Nucleus accumbens (tissue), 56 donors: ENCODE measurements at regions not wholly inside any gene's neighbourhood (a gene's known extent, or its start where the extent isn't known, plus 50 kb on each side); places are given as distances from the start of the nearest gene placed in this dataset.
"Not testable (repeated sequence)": the region's sequence is repeated elsewhere in the genome, so short reads cannot be mapped to it uniquely, and the experiment has no call there.

Source experiments
- DNase-seq, 56 donors: peaks; one replicate each; lab custom pipeline; 2025; lab: John Stamatoyannopoulos, UW

- DNase-seq, result not testable (repeated sequence)
Measured at GRCh38 chr7:149930374-149931068, 56.8 kb downstream of the ATP6V0E2 start.

GRCh38 chr7:149933776-149934175 is 60.0 kb downstream of the ATP6V0E2 start:
- not testable (repeated sequence) for DNase-seq

GRCh38 chr7:149947346-149947745 is 73.6 kb downstream of the ATP6V0E2 start:
- DNase-seq, result not testable (repeated sequence)

- DNase-seq, result not testable (repeated sequence)
Measured at GRCh38 chr7:149948444-149948843, 74.7 kb downstream of the ATP6V0E2 start.

- DNase-seq, result not testable (repeated sequence)
Measured at GRCh38 chr7:149949863-149950577, 76.3 kb downstream of the ATP6V0E2 start.

GRCh38 chr7:149950578-149950924 is 76.8 kb downstream of the ATP6V0E2 start:
- DNase-seq, result not testable (repeated sequence)

- DNase-seq, result not testable (repeated sequence)
Measured at GRCh38 chr7:149951579-149951978, 77.8 kb downstream of the ATP6V0E2 start.

GRCh38 chr7:149958880-149959279 is 85.1 kb downstream of the ATP6V0E2 start:
- DNase-seq, result not testable (repeated sequence)

GRCh38 chr7:149960863-149961262 is 87.1 kb downstream of the ATP6V0E2 start:
- not testable (repeated sequence) for DNase-seq

- not testable (repeated sequence) for DNase-seq
Measured at GRCh38 chr7:149961878-149962277, 88.1 kb downstream of the ATP6V0E2 start.

GRCh38 chr7:149962685-149963319 is 89.0 kb downstream of the ATP6V0E2 start:
- peak in 5 of 56 donors; percentile 4 to 18 (median 5) for DNase-seq

GRCh38 chr7:149963985-149964384 is 90.2 kb downstream of the ATP6V0E2 start:
- not testable (repeated sequence) for DNase-seq

GRCh38 chr7:149966444-149966843 is 92.7 kb downstream of the ATP6V0E2 start:
- not testable (repeated sequence) for DNase-seq

- DNase-seq, result not testable (repeated sequence)
Measured at GRCh38 chr7:149972977-149973376, 99.2 kb downstream of the ATP6V0E2 start.

- DNase-seq, result not testable (repeated sequence)
Measured at GRCh38 chr7:149973681-149974080, 99.9 kb downstream of the ATP6V0E2 start.

GRCh38 chr7:149975608-149976007 is 101.8 kb downstream of the ATP6V0E2 start:
- not testable (repeated sequence) for DNase-seq

GRCh38 chr7:149978537-149978936 is 104.8 kb downstream of the ATP6V0E2 start:
- DNase-seq, result not testable (repeated sequence)

GRCh38 chr7:149978944-149979343 is 105.2 kb downstream of the ATP6V0E2 start:
- DNase-seq, result not testable (repeated sequence)

GRCh38 chr7:149982537-149983112 is 108.9 kb downstream of the ATP6V0E2 start:
- not testable (repeated sequence) for DNase-seq

GRCh38 chr7:149986866-149987265 is 113.1 kb downstream of the ATP6V0E2 start:
- DNase-seq, result not testable (repeated sequence)
